Adrenal gland (tissue), 5 donors: ENCODE measurements at regions not wholly inside any gene's neighbourhood (a gene's known extent, or its start where the extent isn't known, plus 50 kb on each side); places are given as distances from the start of the nearest gene placed in this dataset.

Source experiments
- CTCF ChIP-seq, 6 experiments: fragments of 450-650 bp in 4 of 6; fragments of 200-600 bp in 2 of 6; sonication (generic) in 1 of 6; IDR thresholded peaks; 1 replicate in 5 of 6; 2 replicates in 1 of 6; pipeline versions ENCODE4 v1.5.1 to v1.8.0; 2016 to 2021; ENCODE audit warnings: antibody characterized with exemption in 6 of 6, mild to moderate bottlenecking in 2 of 6, moderate library complexity in 1 of 6
- POLR2A ChIP-seq, 2 donors: fragments of 450-650 bp; IDR thresholded peaks; one replicate each; pipeline ENCODE4 v1.6.1; 2017; ENCODE audit warnings: antibody characterized with exemption in 2 of 2, mild to moderate bottlenecking in 2 of 2, moderate library complexity in 1 of 2
- donor health status: DM: no; HTN: no; CAD: no.

- TF ChIP-seq CTCF (IDR thresholded peaks at IDR 0.05) = no peak
- TF ChIP-seq POLR2A (IDR thresholded peaks at IDR 0.05) = no peak
Measured at GRCh38 chr2:41957431-41957830, 90.4 kb upstream of the PKDCC start.
